Chondrocyte (in vitro differentiated cells): ENCODE measurements at regions not wholly inside any gene's neighbourhood (a gene's known extent, or its start where the extent isn't known, plus 50 kb on each side); places are given as distances from the start of the nearest gene placed in this dataset.

Source experiments
- DNase-seq: peaks from one replicate; pipeline ENCODE4 v3.0.0; 2021; ENCODE audit warnings: mixed read lengths, low spot score
- H3K27ac Mint-ChIP-seq: one replicate; pipeline ENCODE4 v1.8.0; 2021; ENCODE audit warnings: mild to moderate bottlenecking, moderate library complexity, mixed read lengths; ENCODE audit not compliant: unreplicated experiment
- H3K27me3 Mint-ChIP-seq: 2 replicates; pipeline ENCODE4 v1.8.0; 2021; ENCODE audit warnings: low read depth, mixed read lengths
- H3K36me3 Mint-ChIP-seq: 2 replicates; pipeline ENCODE4 v1.8.0; 2021; ENCODE audit warnings: low read depth, mixed read lengths
- H3K4me1 Mint-ChIP-seq: 2 replicates; pipeline ENCODE4 v1.8.0; 2021; ENCODE audit warnings: low read depth, mild to moderate bottlenecking, mixed read lengths
- H3K4me3 Mint-ChIP-seq: one replicate; pipeline ENCODE4 v1.8.0; 2021; ENCODE audit warnings: mild to moderate bottlenecking, moderate library complexity, mixed read lengths; ENCODE audit not compliant: unreplicated experiment
- H3K9me3 Mint-ChIP-seq: 2 replicates; pipeline ENCODE4 v1.8.0; 2021; ENCODE audit warnings: low read depth, mixed read lengths
- TF ChIP-seq, protein P1 (sequence below): fragments of 200-600 bp; sonication (generic); IDR thresholded peaks from 2 replicates; pipeline ENCODE4 v1.5.0; 2021; ENCODE audit warnings: antibody characterized with exemption, mild to moderate bottlenecking, moderate library complexity

DNA sequence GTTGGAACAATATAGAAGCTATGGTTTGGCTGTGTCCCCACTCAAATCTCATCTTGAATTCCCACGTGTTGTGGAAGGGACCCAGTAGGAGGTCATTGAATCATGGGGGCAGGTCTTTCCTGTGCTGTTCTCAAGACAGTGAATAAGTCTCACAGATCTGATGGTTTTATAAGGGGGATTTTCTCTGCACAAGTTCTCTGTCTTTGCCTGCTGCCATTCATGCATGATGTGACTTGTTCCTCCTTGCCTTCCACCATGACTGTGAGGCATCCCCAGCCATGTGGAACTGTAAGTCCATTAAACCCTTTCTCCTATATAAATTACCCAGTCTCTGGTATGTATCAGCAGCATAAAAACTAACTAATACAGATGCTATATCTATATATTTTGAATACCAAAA, 135.2 kb upstream of the EDNRA start:
- Mint-ChIP-seq H3K4me1 (peaks cover 3% of the 10 kb centered on the region), H3K27ac (no peak overlapping the region), H3K4me3 (no peak overlapping the region), H3K27me3 (no peaks in the 10 kb centered on the region), H3K9me3 (no peaks in the 10 kb centered on the region), H3K36me3 (no peaks in the 10 kb centered on the region)
- DNase-seq = no peak
- TF ChIP-seq, protein P1, sequence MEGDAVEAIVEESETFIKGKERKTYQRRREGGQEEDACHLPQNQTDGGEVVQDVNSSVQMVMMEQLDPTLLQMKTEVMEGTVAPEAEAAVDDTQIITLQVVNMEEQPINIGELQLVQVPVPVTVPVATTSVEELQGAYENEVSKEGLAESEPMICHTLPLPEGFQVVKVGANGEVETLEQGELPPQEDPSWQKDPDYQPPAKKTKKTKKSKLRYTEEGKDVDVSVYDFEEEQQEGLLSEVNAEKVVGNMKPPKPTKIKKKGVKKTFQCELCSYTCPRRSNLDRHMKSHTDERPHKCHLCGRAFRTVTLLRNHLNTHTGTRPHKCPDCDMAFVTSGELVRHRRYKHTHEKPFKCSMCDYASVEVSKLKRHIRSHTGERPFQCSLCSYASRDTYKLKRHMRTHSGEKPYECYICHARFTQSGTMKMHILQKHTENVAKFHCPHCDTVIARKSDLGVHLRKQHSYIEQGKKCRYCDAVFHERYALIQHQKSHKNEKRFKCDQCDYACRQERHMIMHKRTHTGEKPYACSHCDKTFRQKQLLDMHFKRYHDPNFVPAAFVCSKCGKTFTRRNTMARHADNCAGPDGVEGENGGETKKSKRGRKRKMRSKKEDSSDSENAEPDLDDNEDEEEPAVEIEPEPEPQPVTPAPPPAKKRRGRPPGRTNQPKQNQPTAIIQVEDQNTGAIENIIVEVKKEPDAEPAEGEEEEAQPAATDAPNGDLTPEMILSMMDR = no peak

DNA sequence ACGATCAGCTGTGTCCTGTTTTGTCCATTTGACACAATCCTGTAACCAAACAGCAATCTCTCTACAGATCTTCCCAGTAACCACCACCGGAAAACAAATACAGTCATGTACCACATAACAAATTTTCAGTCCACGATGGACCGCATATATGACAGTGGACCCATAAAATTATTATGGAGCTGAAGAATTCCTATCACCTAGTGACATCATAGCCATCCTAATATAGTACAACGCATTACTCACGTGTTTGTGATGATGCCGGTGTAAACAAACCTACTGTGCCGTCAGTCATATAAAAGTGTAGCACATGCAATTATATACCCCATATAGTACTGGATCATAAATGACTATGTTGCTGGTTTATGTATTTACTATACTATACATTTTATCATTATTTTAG, 133.7 kb upstream of the EDNRA start:
- TF ChIP-seq, protein P1 = no peak
- Mint-ChIP-seq H3K4me3 (no peak overlapping the region), H3K4me1 (peaks cover 7% of the 10 kb centered on the region), H3K27ac (no peak overlapping the region), H3K27me3 (no peaks in the 10 kb centered on the region), H3K36me3 (peaks cover 4% of the 10 kb centered on the region), H3K9me3 (peaks cover 6% of the 10 kb centered on the region)
- DNase-seq = no peak

DNA sequence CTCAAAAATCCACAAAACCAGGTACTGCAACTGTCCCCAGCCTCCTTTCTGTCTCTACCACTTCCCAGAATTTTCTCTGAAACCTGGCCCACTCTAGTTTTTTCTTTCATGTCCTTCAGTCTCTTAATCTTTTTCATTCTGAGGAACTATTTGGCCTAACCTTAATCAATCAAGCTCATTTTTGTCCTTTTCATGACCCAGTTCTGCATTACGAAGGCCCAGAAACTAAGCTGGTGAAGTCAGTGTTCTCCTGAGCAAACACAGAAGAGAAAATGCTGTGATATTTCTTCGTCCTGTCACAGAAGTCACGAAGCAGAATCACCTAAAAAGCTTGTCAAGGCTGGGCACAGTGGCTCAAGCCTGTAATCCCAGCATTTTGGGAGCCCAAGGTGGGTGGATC, 131.7 kb upstream of the EDNRA start:
- H3K27me3 Mint-ChIP-seq = no peaks in the 10 kb centered on the region
- H3K27ac Mint-ChIP-seq = no peak overlapping the region
- peaks cover 9% of the 10 kb centered on the region for H3K4me1 Mint-ChIP-seq
- no peak for DNase-seq
- TF ChIP-seq, protein P1 = no peak
- no peak overlapping the region for H3K4me3 Mint-ChIP-seq
- H3K36me3 Mint-ChIP-seq = peaks cover 5% of the 10 kb centered on the region
- peaks cover 10% of the 10 kb centered on the region for H3K9me3 Mint-ChIP-seq

DNA sequence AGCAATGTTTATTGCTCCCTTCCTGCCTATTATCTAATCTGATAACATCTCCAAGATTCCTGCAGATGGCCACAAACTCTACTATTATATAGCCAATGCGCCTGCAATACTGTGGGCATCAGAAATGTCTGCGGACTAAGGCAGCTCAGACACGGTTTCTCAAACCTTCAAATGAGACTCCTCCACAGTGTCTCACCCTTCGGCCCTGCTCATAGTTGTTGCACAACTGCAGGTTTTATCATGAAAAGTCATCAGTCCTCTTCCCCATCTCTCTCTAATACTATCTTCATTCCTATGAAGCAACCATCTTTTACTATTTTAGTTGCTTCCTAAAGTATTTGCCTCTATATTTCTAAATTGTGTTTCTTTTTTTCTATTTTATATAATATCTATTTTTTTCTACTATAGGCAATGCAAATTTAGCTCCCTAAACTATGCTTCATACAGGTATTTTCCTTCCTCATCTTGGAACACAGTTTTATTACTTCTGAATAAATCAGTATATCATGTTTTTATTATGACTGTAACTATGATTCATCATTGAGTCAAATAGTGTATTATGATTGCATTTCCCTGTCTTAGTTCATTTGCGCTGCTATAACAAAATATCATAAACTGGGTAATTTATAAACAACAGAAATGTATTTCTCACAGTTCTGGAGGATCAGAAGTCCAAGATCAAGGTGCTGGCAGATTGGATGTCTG, 129.7 kb upstream of the EDNRA start:
- peaks cover 5% of the 10 kb centered on the region for H3K36me3 Mint-ChIP-seq
- TF ChIP-seq, protein P1 = no peak

DNA sequence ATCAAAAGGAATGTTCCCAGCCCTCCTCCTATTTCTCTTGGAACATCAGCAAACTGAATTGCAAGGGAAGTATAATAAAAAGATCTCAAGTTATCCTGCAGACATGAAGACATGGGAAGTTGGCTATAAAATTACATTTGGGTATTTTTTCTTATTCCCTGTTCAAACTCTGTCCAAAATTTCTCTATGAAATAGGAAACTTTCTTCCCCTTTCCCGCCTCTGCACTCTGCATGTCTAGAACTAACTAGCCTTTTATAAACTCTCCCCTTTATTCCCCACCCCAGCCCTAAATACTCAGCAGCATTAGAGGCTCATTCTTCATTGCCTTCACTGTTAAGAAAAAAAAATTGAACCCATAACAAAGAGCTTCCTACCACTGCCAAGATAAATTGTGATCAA, 126.7 kb upstream of the EDNRA start:
- Mint-ChIP-seq H3K36me3 (peaks cover 5% of the 10 kb centered on the region), H3K27ac (no peak overlapping the region), H3K9me3 (peaks cover 10% of the 10 kb centered on the region), H3K4me1 (peaks cover 14% of the 10 kb centered on the region), H3K27me3 (no peaks in the 10 kb centered on the region), H3K4me3 (no peak overlapping the region)
- DNase-seq = no peak
- TF ChIP-seq, protein P1 = no peak

More for the DNA sequence above, 129.7 kb upstream of the EDNRA start:
- no peak for DNase-seq
- Mint-ChIP-seq H3K27me3 (no peaks in the 10 kb centered on the region), H3K27ac (peak overlapping the region; percentile 37), H3K4me3 (no peak overlapping the region), H3K9me3 (peaks cover 10% of the 10 kb centered on the region), H3K4me1 (peaks cover 9% of the 10 kb centered on the region)
